ENCODE measurements at regions not wholly inside any gene's neighbourhood (a gene's known extent, or its start where the extent isn't known, plus 50 kb on each side); places are given as distances from the start of the nearest gene placed in this dataset.

DNA sequence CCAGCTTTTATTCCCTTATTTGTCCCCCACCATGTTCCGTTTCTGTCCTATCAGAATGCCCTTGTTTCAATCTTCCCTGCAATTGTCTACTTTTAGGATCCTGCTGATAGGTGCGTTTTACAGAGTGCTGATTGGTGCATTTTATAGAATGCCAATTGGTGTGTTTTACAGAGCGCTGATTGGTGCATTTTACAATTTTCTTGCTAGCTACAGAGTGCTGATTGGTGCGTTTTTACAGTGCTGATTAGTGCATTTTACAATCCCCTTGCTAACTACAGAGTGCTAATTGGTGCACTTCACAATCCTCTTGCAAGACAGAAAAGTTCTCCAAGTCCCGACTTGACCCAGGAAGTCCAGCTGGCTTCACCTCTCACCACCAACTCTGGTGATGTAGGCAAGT, 161.6 kb upstream of the CDYL start:
- Histone ChIP-seq H3K9me3 (ENCODE audit: low read length) (no peaks in the 10 kb centered on the region), H2AFZ (ENCODE audit: low read length) (no peak overlapping the region), H3K9ac (ENCODE audit: low read length) (no peak overlapping the region), H3K27ac (ENCODE audit: low read depth, low read length, poor library complexity, severe bottlenecking) (no peak overlapping the region), H3K4me1 (ENCODE audit: insufficient read depth, low read length, severe bottlenecking) (no peaks in the 10 kb centered on the region), H3K79me2 (ENCODE audit: insufficient read depth, low read length) (no peaks in the 10 kb centered on the region), H3K36me3 (ENCODE audit: insufficient read depth, low read length) (no peaks in the 10 kb centered on the region), H3K4me2 (ENCODE audit: low read length) (no peak overlapping the region), H3F3A (ENCODE audit: insufficient read depth, low read length) (no peaks in the 10 kb centered on the region), H4K20me1 (ENCODE audit: insufficient read depth, low read length) (no peaks in the 10 kb centered on the region), H3K4me3 (ENCODE audit: low read depth, low read length, poor library complexity, severe bottlenecking) (no peak overlapping the region), H3K9me2 (ENCODE audit: low read depth, low read length) (no peaks in the 10 kb centered on the region), H3K27me3 (ENCODE audit: insufficient read depth, low read length) (no peaks in the 10 kb centered on the region; the same call in 1 of the 2 replicates)
- no peak for TF ChIP-seq EZH2 (IDR thresholded peaks at IDR 0.05; ENCODE audit: borderline replicate concordance, low read length)
- no peak for TF ChIP-seq CTCF (IDR thresholded peaks at IDR 0.05; ENCODE audit: low read length)

DNA sequence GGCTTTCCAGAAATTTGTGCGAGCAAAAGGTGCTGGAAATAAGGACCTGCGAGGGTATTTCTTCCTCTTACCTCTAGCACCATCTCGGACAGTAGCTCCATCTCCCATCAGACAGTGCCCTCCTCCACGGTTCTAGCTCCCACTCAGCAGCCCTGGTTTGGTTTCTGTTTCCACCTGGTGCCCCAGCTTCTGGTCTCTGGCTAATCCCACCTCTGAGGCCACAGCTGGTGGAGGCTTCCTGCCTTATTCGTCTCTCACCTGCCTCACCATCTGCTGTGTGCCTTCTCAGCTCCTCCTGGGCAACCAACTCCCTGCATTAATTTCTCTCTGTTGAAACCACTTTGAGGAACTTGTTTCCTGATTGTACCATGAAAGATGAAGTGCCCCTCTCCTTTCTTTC, 162.4 kb upstream of the CDYL start:
- H4K20me1 ChIP-seq (ENCODE audit: insufficient read depth, low read length), result no peaks in the 10 kb centered on the region
- H3K9me3 ChIP-seq (ENCODE audit: low read length), result no peaks in the 10 kb centered on the region
- H3K4me3 ChIP-seq (ENCODE audit: low read depth, low read length, poor library complexity, severe bottlenecking), result no peak overlapping the region
- H3K9me2 ChIP-seq (ENCODE audit: low read depth, low read length), result no peaks in the 10 kb centered on the region
- H3K4me2 ChIP-seq (ENCODE audit: low read length), result no peak overlapping the region
- H3K27me3 ChIP-seq (ENCODE audit: insufficient read depth, low read length), result no peaks in the 10 kb centered on the region; the same call in 1 of the 2 replicates
- no peak overlapping the region for H3K27ac ChIP-seq (ENCODE audit: low read depth, low read length, poor library complexity, severe bottlenecking)
- TF ChIP-seq CTCF (IDR thresholded peaks at IDR 0.05; ENCODE audit: low read length) (no peak), EZH2 (IDR thresholded peaks at IDR 0.05; ENCODE audit: borderline replicate concordance, low read length) (no peak)
- no peak overlapping the region for H2AFZ ChIP-seq (ENCODE audit: low read length)
- no peaks in the 10 kb centered on the region for H3K79me2 ChIP-seq (ENCODE audit: insufficient read depth, low read length)
- no peaks in the 10 kb centered on the region for H3K4me1 ChIP-seq (ENCODE audit: insufficient read depth, low read length, severe bottlenecking)
- no peak overlapping the region for H3K9ac ChIP-seq (ENCODE audit: low read length)
- H3K36me3 ChIP-seq (ENCODE audit: insufficient read depth, low read length), result no peaks in the 10 kb centered on the region
- H3F3A ChIP-seq (ENCODE audit: insufficient read depth, low read length), result no peaks in the 10 kb centered on the region

DNA sequence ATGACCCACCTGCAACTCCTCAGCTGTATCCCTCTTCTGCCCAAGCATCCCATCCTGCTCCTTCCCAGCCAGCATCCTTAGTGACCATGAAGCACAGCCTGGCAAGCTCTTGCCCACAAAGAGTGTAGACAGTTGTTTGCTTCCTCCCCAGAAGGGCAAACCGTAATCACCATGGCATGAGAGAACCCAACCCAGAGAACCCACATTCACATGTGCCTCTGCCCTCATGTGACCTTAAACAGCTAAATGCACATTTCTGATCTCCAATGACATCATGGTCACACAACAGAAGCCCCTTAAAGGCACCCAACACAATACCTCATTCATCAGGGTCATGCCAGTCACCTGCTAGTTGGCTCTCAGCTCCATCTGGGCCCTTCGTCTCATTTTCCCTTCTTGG, 162.8 kb upstream of the CDYL start:
- Histone ChIP-seq H3K4me2 (ENCODE audit: low read length) (no peak overlapping the region), H3F3A (ENCODE audit: insufficient read depth, low read length) (no peaks in the 10 kb centered on the region), H4K20me1 (ENCODE audit: insufficient read depth, low read length) (no peaks in the 10 kb centered on the region), H3K79me2 (ENCODE audit: insufficient read depth, low read length) (no peaks in the 10 kb centered on the region), H3K27ac (ENCODE audit: low read depth, low read length, poor library complexity, severe bottlenecking) (no peak overlapping the region), H3K9ac (ENCODE audit: low read length) (no peak overlapping the region), H2AFZ (ENCODE audit: low read length) (no peak overlapping the region), H3K4me3 (ENCODE audit: low read depth, low read length, poor library complexity, severe bottlenecking) (no peak overlapping the region), H3K36me3 (ENCODE audit: insufficient read depth, low read length) (no peaks in the 10 kb centered on the region), H3K27me3 (ENCODE audit: insufficient read depth, low read length) (no peaks in the 10 kb centered on the region; the same call in 1 of the 2 replicates), H3K9me2 (ENCODE audit: low read depth, low read length) (no peaks in the 10 kb centered on the region), H3K9me3 (ENCODE audit: low read length) (no peaks in the 10 kb centered on the region), H3K4me1 (ENCODE audit: insufficient read depth, low read length, severe bottlenecking) (no peaks in the 10 kb centered on the region)
- TF ChIP-seq CTCF (IDR thresholded peaks at IDR 0.05; ENCODE audit: low read length), result no peak
- TF ChIP-seq EZH2 (IDR thresholded peaks at IDR 0.05; ENCODE audit: borderline replicate concordance, low read length), result no peak

Measured in OCI-LY1 (cell line).